ENCODE measurements at regions not wholly inside any gene's neighbourhood (a gene's known extent, or its start where the extent isn't known, plus 50 kb on each side); places are given as distances from the start of the nearest gene placed in this dataset.

DNA sequence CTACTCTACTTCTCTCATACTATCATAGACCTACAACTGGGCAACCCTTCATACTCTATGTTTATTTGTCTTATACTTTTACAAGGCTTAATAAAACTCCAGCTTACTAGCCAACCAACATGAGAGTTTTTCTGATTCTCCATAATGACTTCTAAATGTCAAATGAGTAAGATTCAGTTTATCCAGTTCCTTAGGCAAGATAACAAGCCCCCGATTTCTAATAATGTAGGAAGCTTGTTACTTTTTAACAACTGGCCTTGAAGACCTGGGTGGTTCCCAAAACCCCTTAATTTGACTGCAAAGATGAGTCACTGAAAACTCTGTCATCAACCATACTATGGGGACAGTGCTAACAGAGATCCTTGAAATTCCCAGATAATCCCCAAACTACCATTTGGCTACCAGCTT, 294.6 kb upstream of the ACTBL2 start:
- no peak for DNase-seq (ENCODE audit: low spot score)
- TF ChIP-seq, protein P1, sequence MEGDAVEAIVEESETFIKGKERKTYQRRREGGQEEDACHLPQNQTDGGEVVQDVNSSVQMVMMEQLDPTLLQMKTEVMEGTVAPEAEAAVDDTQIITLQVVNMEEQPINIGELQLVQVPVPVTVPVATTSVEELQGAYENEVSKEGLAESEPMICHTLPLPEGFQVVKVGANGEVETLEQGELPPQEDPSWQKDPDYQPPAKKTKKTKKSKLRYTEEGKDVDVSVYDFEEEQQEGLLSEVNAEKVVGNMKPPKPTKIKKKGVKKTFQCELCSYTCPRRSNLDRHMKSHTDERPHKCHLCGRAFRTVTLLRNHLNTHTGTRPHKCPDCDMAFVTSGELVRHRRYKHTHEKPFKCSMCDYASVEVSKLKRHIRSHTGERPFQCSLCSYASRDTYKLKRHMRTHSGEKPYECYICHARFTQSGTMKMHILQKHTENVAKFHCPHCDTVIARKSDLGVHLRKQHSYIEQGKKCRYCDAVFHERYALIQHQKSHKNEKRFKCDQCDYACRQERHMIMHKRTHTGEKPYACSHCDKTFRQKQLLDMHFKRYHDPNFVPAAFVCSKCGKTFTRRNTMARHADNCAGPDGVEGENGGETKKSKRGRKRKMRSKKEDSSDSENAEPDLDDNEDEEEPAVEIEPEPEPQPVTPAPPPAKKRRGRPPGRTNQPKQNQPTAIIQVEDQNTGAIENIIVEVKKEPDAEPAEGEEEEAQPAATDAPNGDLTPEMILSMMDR (IDR thresholded peaks at IDR 0.05; ENCODE audit: extremely low read depth, missing control alignments) = no peak

DNA sequence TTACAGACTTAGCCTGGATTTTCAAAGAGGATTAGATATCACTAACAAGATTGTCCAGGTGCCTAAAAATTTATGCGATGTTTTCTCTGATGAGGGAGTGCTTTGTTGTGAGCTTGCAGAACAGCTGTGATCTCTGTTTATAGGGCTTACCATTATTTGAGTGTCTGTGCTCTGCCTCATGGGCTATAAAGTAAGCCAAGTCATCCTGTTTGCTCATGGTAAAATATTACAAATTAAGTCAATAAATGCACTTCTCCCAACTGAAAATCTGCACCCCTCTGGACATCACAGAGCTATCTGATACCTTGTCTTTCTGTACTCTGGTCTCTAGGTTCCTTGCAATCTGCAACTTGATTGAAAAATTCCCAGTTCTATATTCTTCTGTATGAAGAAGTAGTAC, 293.4 kb upstream of the ACTBL2 start:
- TF ChIP-seq, protein P1 (IDR thresholded peaks at IDR 0.05; ENCODE audit: extremely low read depth, missing control alignments) = no peak
- no peak for DNase-seq (ENCODE audit: low spot score)

DNA sequence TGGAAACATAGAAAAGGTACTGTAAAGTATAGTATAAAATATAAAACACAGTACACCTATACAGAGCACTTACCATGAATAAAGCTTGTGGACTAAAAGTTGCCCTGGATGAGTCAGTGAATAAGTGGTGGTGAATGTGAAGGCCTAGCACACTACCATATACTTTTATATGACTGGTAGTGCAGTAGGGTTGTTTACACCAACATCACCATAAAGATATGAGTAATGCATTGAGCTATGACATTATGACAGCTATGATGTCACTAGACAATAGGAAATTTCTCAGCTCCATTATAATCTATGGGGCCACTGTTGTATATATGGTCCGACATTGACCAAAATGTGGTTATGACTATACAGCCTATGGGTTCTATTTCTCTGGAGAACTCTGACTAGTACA, 291.8 kb upstream of the ACTBL2 start:
- TF ChIP-seq, protein P1 (IDR thresholded peaks at IDR 0.05; ENCODE audit: extremely low read depth, missing control alignments) = no peak
- no peak for DNase-seq (ENCODE audit: low spot score)

DNA sequence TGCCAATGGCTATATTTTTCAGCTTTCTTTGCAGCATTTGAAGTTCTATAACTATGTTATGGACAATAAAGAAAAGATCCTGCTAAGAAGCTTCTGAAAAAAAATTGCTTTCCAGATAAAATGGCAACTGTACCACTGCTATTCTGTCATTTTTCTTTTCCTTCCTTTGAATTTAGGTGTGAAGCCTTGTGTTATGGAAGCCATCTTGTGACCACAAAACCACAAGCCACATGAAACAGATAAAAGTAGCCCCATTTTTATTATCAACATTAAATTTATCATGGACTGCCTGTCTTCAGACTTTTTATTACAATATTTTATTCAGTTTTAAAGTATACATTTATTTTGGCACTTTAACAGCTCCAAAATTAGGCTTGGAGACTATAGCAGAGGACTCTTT, 289.9 kb upstream of the ACTBL2 start:
- TF ChIP-seq, protein P1 (IDR thresholded peaks at IDR 0.05; ENCODE audit: extremely low read depth, missing control alignments) = no peak
- no peak for DNase-seq (ENCODE audit: low spot score)

DNA sequence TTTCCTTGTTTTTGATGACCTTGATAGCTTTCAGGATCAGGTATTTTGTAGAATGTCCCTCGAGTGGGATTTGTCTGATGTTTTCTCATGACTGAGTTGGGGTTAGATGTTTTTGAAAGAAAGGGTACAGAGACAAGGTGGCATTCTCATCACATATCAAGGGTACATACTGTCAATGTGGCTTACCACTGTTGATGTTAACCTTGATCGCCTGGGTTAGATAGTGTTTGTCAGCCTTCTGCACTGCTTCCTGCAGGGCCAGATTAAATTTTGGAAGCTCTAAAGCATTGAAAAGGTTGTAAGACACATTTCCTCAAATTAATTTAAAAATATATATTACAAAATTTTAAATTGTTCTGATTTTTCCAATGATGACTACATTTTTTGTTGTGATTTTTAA, 287.4 kb upstream of the ACTBL2 start:
- no peak for DNase-seq (ENCODE audit: low spot score)
- TF ChIP-seq, protein P1 (IDR thresholded peaks at IDR 0.05; ENCODE audit: extremely low read depth, missing control alignments) = no peak

DNA sequence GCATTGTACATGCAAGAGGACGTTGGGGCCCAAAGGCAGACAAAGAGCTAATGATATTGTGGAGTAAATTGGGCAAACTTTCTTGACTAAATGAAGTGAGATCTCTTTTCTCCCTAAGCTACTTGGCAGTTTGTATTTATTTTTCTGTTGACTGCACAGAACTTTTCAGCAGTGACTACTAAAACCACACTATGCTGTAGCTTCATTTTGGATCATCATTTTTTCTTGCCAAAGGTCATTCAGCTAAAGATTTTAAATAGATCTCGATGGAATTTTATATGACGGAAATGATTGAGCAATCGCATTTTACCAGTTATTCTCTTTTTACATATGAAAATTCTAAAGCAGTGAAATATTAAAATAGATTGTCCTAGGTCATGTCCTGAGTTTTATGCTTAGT, 286.1 kb upstream of the ACTBL2 start:
- TF ChIP-seq, protein P1 (IDR thresholded peaks at IDR 0.05; ENCODE audit: extremely low read depth, missing control alignments) = no peak
- no peak for DNase-seq (ENCODE audit: low spot score)

DNA sequence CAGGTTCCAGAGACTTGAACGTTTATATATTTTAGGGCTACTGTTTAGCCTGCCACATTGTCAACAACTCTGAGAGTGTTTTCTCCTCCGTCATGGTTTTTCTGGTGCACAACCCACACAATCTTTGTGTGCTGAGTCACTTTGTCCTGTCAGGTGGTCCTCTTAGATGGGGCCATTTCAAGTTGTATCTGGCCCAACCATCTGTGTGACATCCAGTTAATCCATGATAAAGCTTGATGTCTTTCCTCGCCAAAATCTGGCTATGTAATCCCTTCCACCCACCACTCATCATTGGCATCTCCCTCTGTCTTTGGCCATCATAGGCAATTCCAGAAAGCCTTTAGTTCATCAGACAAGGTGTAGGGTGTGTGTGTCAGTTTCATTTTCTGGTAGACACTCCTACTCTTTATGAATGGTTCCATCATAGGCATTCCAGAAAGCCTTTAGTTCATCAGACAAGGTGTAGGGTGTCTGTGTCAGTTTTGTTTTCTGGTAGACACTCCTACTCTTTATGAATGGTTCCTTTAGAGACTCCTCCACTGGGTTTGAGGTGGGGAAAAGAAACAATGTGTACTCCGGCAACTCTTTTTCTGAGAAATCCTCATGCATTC, 282.0 kb upstream of the ACTBL2 start:
- TF ChIP-seq, protein P1 (IDR thresholded peaks at IDR 0.05; ENCODE audit: extremely low read depth, missing control alignments) = no peak

More for the DNA sequence above, 282.0 kb upstream of the ACTBL2 start:
- DNase-seq (ENCODE audit: low spot score) = no peak

Data from GM20000 (cell line).